ENCODE measurements at regions not wholly inside any gene's neighbourhood (a gene's known extent, or its start where the extent isn't known, plus 50 kb on each side); places are given as distances from the start of the nearest gene placed in this dataset.
A peak's percentile ranks its signal among the peaks of the same experiment; 100 is the strongest.

DNA sequence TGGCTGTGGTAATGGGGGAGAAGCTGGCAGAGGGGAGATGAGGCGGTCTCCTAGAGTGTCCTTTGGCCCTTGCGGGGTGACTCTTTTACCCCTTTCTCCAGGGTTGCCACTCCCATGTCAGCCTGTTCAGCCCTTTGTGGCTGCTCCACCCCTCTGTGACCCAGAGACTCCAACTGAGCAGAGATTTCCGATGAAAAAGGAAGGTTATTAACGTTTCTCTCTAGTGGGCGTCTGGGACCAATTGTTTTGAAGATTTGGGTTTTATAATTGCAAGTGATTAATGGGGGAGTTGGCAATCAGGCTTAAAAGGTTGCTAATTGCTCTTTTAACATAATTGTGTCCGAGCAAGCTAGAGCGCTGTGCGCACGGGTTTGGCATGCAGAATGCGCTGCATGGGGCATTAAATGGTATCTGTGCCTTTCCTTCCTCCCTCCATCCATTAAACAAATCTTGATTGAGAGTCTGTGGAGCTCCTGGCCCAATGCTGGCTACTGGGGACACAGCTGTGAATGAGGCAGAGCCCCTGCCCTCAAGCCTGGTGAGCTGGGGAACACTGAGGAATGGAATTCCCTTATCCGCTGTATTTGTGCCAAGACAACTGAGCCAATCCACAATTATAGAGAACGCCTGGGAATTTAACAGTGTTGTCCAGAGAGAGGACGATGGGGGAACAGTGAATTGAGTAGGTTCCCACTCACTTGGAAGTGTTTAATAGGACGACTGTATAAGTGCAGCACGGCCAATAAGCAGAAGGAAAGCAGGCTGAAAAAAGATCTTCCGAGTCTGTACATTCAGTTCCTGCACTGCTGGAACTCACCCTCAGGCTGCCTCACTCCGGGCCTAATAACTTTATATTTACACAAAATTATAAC, 295.9 kb downstream of the MIAT start (continued):
- TF ChIP-seq CHD7 (IDR thresholded peaks at IDR 0.05; ENCODE audit: insufficient replicate concordance, low read length): peak; percentile 24
- TF ChIP-seq EP300 (IDR thresholded peaks at IDR 0.05; ENCODE audit: borderline replicate concordance in 1 of 2, low read depth in 2 of 2, low read length in 2 of 2): no peak
- TF ChIP-seq CREB1 (IDR thresholded peaks at IDR 0.05): no peak
- TF ChIP-seq POLR2AphosphoS5 (IDR thresholded peaks at IDR 0.05; ENCODE audit: low read depth, low read length): no peak
- TF ChIP-seq EGR1 (IDR thresholded peaks at IDR 0.05; ENCODE audit: borderline replicate concordance, low read depth, low read length): no peak
- TF ChIP-seq CHD1 (IDR thresholded peaks at IDR 0.05; ENCODE audit: low read depth, low read length): no peak
- TF ChIP-seq BACH1 (IDR thresholded peaks at IDR 0.05; ENCODE audit: low read length): no peak
- peak; percentile 3; the same call in 1 of the 2 replicates for TF ChIP-seq TBP (IDR thresholded peaks at IDR 0.05; ENCODE audit: low read depth, low read length)
- no peak for TF ChIP-seq POLR2A (IDR thresholded peaks at IDR 0.05; ENCODE audit: control extremely low read depth in 1 of 2, low read depth in 2 of 2, low read length in 2 of 2)
- TF ChIP-seq RFX5 (IDR thresholded peaks at IDR 0.05; ENCODE audit: borderline replicate concordance, low read depth, low read length): no peak
- TF ChIP-seq ASH2L (IDR thresholded peaks at IDR 0.05; ENCODE audit: low read length): peak; percentile 70

All from H1 (cell line).